HEK293T (cell line): ENCODE measurements at regions not wholly inside any gene's neighbourhood (a gene's known extent, or its start where the extent isn't known, plus 50 kb on each side); places are given as distances from the start of the nearest gene placed in this dataset.

Experiments used
- CTCF ChIA-PET: fragments of 350-600 bp; formaldehyde crosslinking; extraction: SDS; loops from one replicate; lab custom pipeline; 2021; ENCODE audit warnings: antibody characterized with exemption, inconsistent platforms; lab: Yijun Ruan, JAX
- POLR2A ChIA-PET: fragments of 350-600 bp; formaldehyde crosslinking; extraction: SDS; loops from one replicate; lab custom pipeline; 2020; ENCODE audit warnings: antibody characterized with exemption, inconsistent platforms; lab: Yijun Ruan, JAX
- DNase-seq: peaks from one replicate; pipeline ENCODE4 v3.0.0; 2012; ENCODE audit warnings: mixed read lengths; ENCODE audit errors: extremely low spot score
- ARNT ChIP-seq: fragments of 450-650 bp; IDR thresholded peaks from 2 replicates; pipeline ENCODE4 v1.6.1; 2017; ENCODE audit warnings: mild to moderate bottlenecking
- BHLHE40 ChIP-seq: fragments of 450-650 bp; IDR thresholded peaks from 2 replicates; pipeline ENCODE4 v1.6.1; 2016; ENCODE audit warnings: mild to moderate bottlenecking, moderate library complexity, borderline replicate concordance
- CTBP1 ChIP-seq: fragments of 450-650 bp; IDR thresholded peaks from 2 replicates; pipeline ENCODE4 v1.6.1; 2016; ENCODE audit warnings: borderline replicate concordance
- ELF4 ChIP-seq: fragments of 450-650 bp; IDR thresholded peaks from 2 replicates; pipeline ENCODE4 v1.6.1; 2017; ENCODE audit warnings: antibody characterized with exemption
- FOXA1 ChIP-seq: fragments of 450-650 bp; IDR thresholded peaks from 2 replicates; pipeline ENCODE4 v1.6.1; 2016; ENCODE audit warnings: mild to moderate bottlenecking
- FOXK2 ChIP-seq: fragments of 450-650 bp; IDR thresholded peaks from 2 replicates; pipeline ENCODE4 v1.6.1; 2016; ENCODE audit warnings: mild to moderate bottlenecking
- FOXM1 ChIP-seq: fragments of 450-650 bp; IDR thresholded peaks from 2 replicates; pipeline ENCODE4 v1.6.1; 2017; ENCODE audit warnings: mild to moderate bottlenecking, borderline replicate concordance
- HDGF ChIP-seq: fragments of 450-650 bp; IDR thresholded peaks from 2 replicates; pipeline ENCODE4 v1.6.1; 2017; ENCODE audit warnings: antibody characterized with exemption, borderline replicate concordance
- L3MBTL2 ChIP-seq: fragments of 450-650 bp; conservative IDR thresholded peaks from 2 replicates; pipeline ENCODE4 v1.6.1; 2016; ENCODE audit warnings: mild to moderate bottlenecking
- LEF1 ChIP-seq: fragments of 450-650 bp; IDR thresholded peaks from 2 replicates; pipeline ENCODE4 v1.6.1; 2017; ENCODE audit warnings: mild to moderate bottlenecking, borderline replicate concordance
- NFRKB ChIP-seq: fragments of 450-650 bp; IDR thresholded peaks from 2 replicates; pipeline ENCODE4 v1.6.1; 2016; ENCODE audit warnings: mild to moderate bottlenecking, moderate library complexity
- PKNOX1 ChIP-seq: fragments of 450-650 bp; IDR thresholded peaks from 2 replicates; pipeline ENCODE4 v1.6.1; 2016
- SP1 ChIP-seq: fragments of 450-650 bp; IDR thresholded peaks from 2 replicates; pipeline ENCODE4 v1.6.1; 2017
- SUZ12 ChIP-seq: fragments of 450-650 bp; IDR thresholded peaks from 2 replicates; pipeline ENCODE4 v1.6.1; 2016; ENCODE audit warnings: mild to moderate bottlenecking
- TARDBP ChIP-seq: fragments of 450-650 bp; IDR thresholded peaks from 2 replicates; pipeline ENCODE4 v1.6.1; 2016
- ZNF384 ChIP-seq: fragments of 450-650 bp; IDR thresholded peaks from 2 replicates; pipeline ENCODE4 v1.6.1; 2016

- ChIA-PET CTCF (interaction anchor here (0.6 kb wide), 1 partner anchor 950 kb away, joined by 4 read pairs; no protein-coding TSS in a partner anchor), POLR2A (no interaction called here)
- TF ChIP-seq ELF4, result no peak
- TF ChIP-seq FOXK2, result no peak
- no peak for TF ChIP-seq HDGF
- TF ChIP-seq TARDBP, result no peak
- no peak for DNase-seq
Observed at GRCh38 chr18:67692811-67693210, 176.3 kb upstream of the DSEL start.

DNA sequence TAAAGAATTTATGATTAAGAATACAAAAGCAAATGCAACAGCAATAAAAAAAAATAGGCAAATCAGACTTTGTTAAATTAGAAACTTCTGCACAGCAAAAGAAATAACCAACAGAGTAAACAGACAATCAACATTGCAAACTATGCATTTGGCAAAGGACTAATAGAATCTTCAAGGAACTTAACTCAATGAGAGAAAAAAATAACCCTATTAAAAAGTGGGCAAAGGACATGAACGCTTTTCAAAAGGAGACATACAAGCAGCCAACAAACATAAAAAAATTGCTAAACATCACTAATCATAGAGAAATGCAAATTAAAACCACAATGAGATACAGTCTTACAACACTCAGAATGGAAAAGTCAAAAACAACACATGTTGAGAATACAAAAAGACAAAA is 166.0 kb upstream of the DSEL start:
- no peak for DNase-seq
- POLR2A ChIA-PET, result no interaction called here
- CTCF ChIA-PET, result no interaction called here
- TF ChIP-seq L3MBTL2, result no peak
- no peak for TF ChIP-seq SUZ12
- TF ChIP-seq ARNT, result no peak
- no peak for TF ChIP-seq FOXK2
- TF ChIP-seq ELF4, result no peak
- TF ChIP-seq PKNOX1, result no peak
- TF ChIP-seq SP1, result no peak
- TF ChIP-seq NFRKB, result no peak
- TF ChIP-seq FOXA1, result no peak
- no peak for TF ChIP-seq HDGF
- TF ChIP-seq BHLHE40, result no peak
- no peak for TF ChIP-seq FOXM1
- TF ChIP-seq ZNF384, result no peak
- TF ChIP-seq CTBP1, result no peak

GRCh38 chr18:67677489-67677888 is 161.0 kb upstream of the DSEL start:
- POLR2A ChIA-PET, result no interaction called here

DNA sequence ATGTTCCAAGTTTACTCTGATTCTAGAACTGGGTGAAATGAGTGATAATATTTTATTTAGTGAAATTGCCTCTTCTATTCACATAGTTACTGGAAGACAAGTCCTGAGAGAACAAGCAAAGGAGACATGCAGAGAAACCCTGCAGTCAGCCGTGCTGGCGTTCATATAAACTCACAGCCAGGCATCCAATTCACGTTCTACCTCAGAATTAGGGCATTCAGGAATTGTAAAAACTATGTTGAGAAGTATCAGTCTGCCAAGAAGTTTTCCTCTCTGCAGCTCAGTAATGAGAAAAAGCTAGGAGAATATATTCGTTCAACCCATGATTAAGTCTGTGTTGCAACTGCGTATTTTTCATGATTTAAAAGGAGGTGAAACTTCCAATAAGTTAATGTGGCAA is 156.2 kb upstream of the DSEL start:
- TF ChIP-seq CTBP1 (no peak), SUZ12 (no peak), NFRKB (no peak), ELF4 (no peak), LEF1 (no peak)
- ChIA-PET POLR2A (no interaction called here), CTCF (no interaction called here)
- no peak for DNase-seq

More at GRCh38 chr18:67677489-67677888, 161.0 kb upstream of the DSEL start:
- no peak for TF ChIP-seq PKNOX1
- no peak for TF ChIP-seq CTBP1
- TF ChIP-seq ARNT, result no peak
- TF ChIP-seq BHLHE40, result no peak
- no peak for TF ChIP-seq NFRKB
- TF ChIP-seq ZNF384, result no peak
- TF ChIP-seq FOXM1, result no peak
- TF ChIP-seq TARDBP, result no peak
- TF ChIP-seq LEF1, result no peak
- no peak for TF ChIP-seq HDGF
- TF ChIP-seq ELF4, result no peak
- TF ChIP-seq FOXA1, result no peak
- no peak for TF ChIP-seq SUZ12
- no peak for TF ChIP-seq FOXK2
- CTCF ChIA-PET, result no interaction called here
- no peak for DNase-seq

DNA sequence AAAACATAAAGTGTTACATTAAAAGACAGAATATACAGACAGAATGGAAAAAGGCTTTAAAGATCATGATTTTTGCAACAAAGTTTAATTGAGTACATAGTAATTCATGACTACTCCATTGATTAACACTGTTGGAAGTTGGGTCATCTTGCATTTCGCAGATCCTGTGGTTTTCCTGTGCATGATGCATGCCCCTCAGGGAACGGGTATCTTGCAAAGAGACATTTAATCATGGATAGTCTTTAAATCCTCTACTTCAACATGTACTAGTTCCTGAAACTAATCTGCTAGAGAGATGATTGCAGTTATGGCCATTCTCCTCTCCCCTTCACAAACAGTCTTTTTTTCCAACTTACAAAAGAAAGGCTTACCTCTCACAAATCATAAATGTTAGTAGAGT is 155.6 kb upstream of the DSEL start:
- CTCF ChIA-PET, result no interaction called here
- POLR2A ChIA-PET, result no interaction called here
- TF ChIP-seq PKNOX1 (no peak), SP1 (no peak), SUZ12 (no peak), LEF1 (no peak), BHLHE40 (no peak), ZNF384 (no peak), TARDBP (no peak), ELF4 (no peak), CTBP1 (no peak), L3MBTL2 (no peak), NFRKB (no peak), FOXA1 (no peak), ARNT (no peak), FOXK2 (no peak), FOXM1 (no peak), HDGF (no peak)
- DNase-seq, result no peak

GRCh38 chr18:67670024-67670543 is 153.6 kb upstream of the DSEL start:
- no peak for TF ChIP-seq L3MBTL2
- TF ChIP-seq FOXA1, result no peak
- TF ChIP-seq SP1, result no peak
- TF ChIP-seq HDGF, result no peak
- no peak for TF ChIP-seq FOXM1
- TF ChIP-seq ELF4, result no peak
- TF ChIP-seq CTBP1, result no peak
- TF ChIP-seq LEF1, result no peak
- TF ChIP-seq FOXK2, result no peak
- no peak for TF ChIP-seq PKNOX1
- no peak for TF ChIP-seq SUZ12
- TF ChIP-seq ZNF384, result no peak
- no peak for TF ChIP-seq BHLHE40
- TF ChIP-seq TARDBP, result no peak
- no peak for TF ChIP-seq NFRKB
- ChIA-PET POLR2A (no interaction called here), CTCF (no interaction called here)
- no peak for DNase-seq
